Stomach (tissue), 8 donors: ENCODE measurements at regions not wholly inside any gene's neighbourhood (a gene's known extent, or its start where the extent isn't known, plus 50 kb on each side); places are given as distances from the start of the nearest gene placed in this dataset.
"Not testable (repeated sequence)": the region's sequence is repeated elsewhere in the genome, so short reads cannot be mapped to it uniquely, and the experiment has no call there.

ENCODE experiments used
- DNase-seq, 2 donors: peaks; one replicate each; pipeline versions ENCODE4 v3.0.0 to v3.0.0-alpha.2; 2013 to 2019
- H3K27ac ChIP-seq, 5 donors: fragments of 200-600 bp in 4 of 5; sonication (generic) in 4 of 5; one replicate each; pipeline ENCODE4 v1.5.1; 2013 to 2019; ENCODE audit warnings: mild to moderate bottlenecking in 1 of 5, moderate library complexity in 1 of 5
- H3K27me3 ChIP-seq, 3 donors: fragments of 200-600 bp; sonication (generic); one replicate each; pipeline ENCODE4 v1.5.1; 2017 to 2019; ENCODE audit warnings: mixed run types in 1 of 3
- H3K36me3 ChIP-seq, 4 donors: fragments of 200-600 bp; sonication (generic); 1 replicate in 3 of 4; 2 replicates in 1 of 4; pipeline ENCODE4 v1.5.1; 2016 to 2019
- H3K4me1 ChIP-seq, 4 donors: fragments of 200-600 bp; sonication (generic); one replicate each; pipeline ENCODE4 v1.5.1; 2016 to 2019
- H3K4me3 ChIP-seq, 4 donors: fragments of 200-600 bp; sonication (generic) in 3 of 4; one replicate each; pipeline ENCODE4 v1.5.1; 2016 to 2019; ENCODE audit warnings: mild to moderate bottlenecking in 1 of 4
- H3K9me3 ChIP-seq, 4 donors: fragments of 200-600 bp; sonication (generic); one replicate each; pipeline ENCODE4 v1.5.1; 2016 to 2019
- CTCF ChIP-seq, 7 experiments: fragments of 450-650 bp in 4 of 7; fragments of 200-600 bp in 3 of 7; sonication (generic) in 3 of 7; IDR thresholded peaks; one replicate each; pipeline ENCODE4 v1.5.1; 2016 to 2019; ENCODE audit warnings: antibody characterized with exemption in 7 of 7, control low read depth in 2 of 7, mild to moderate bottlenecking in 1 of 7
- EP300 ChIP-seq: sonication (generic); formaldehyde crosslinking; IDR thresholded peaks from one replicate; pipeline ENCODE4 v1.6.1; 2017; ENCODE audit warnings: antibody characterized with exemption
- POLR2A ChIP-seq, 4 donors: fragments of 450-650 bp; IDR thresholded peaks; one replicate each; pipeline ENCODE4 v1.6.1; 2016; ENCODE audit warnings: antibody characterized with exemption in 4 of 4, control low read depth in 2 of 4, mild to moderate bottlenecking in 1 of 4, moderate library complexity in 1 of 4
- POLR2AphosphoS5 ChIP-seq, 3 donors: sonication (generic); formaldehyde crosslinking; IDR thresholded peaks; one replicate each; pipeline ENCODE4 v1.6.1; 2016; ENCODE audit warnings: antibody characterized with exemption in 3 of 3
- WGBS, 5 donors: extraction: QIAGEN DNeasy Blood & Tissue Kit in 3 of 5; methylation state at CpG; one replicate each; pipeline versions ENCODE4 v1.1.5 to v1.1.7; 2013 to 2018; 5-methylcytosine and 5-hydroxymethylcytosine counted together
- intact Hi-C: fragments of 100-400 bp; cut with DNase I; formaldehyde crosslinking; loops from one replicate; pipeline ENCODE4 v1.15.1; 2023; ENCODE audit warnings: low total_unique reads
- donor health status: healthy with polysubstance abuse.
- donor health status: Bipolar disorder and iron deficiency.
- donor health status: healthy.

DNA sequence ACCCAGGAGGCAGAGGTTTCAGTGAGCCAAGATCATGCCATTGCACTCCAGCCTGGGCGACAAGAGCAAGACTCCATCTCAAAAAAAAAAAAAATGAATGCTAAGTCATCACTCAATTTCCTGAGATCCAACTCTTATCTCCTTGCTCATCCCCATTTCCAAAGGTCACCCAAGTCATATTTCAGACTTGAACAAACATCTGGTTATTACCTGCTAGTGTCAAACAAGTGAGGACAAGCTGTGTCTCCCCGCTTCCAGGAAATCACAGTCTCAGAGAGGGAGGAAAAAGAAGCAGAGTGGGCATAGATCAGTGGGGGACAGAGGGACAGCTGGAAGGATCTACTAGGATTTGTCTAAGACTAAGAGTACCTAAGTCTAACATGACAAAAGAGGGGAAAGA lies 147.5 kb upstream of the FUNDC1 start:
- Histone ChIP-seq H3K9me3 (no peaks in the 10 kb centered on the region), H3K36me3 (no peaks in the 10 kb centered on the region), H3K27me3 (no peaks in the 10 kb centered on the region), H3K4me3 (no peak overlapping the region), H3K4me1 (peaks cover 0 to 11% (median 9%) of the 10 kb centered on the region in 4 donors), H3K27ac (no peak overlapping the region)
- WGBS, 5 donors, result 86 to 100% (median 95%) methylated on average over 2 of the region's 2 CpGs
- intact Hi-C loops, result no loop called here
- no peak for DNase-seq
- TF ChIP-seq POLR2AphosphoS5 (IDR thresholded peaks at IDR 0.05) (no peak), EP300 (no peak)

DNA sequence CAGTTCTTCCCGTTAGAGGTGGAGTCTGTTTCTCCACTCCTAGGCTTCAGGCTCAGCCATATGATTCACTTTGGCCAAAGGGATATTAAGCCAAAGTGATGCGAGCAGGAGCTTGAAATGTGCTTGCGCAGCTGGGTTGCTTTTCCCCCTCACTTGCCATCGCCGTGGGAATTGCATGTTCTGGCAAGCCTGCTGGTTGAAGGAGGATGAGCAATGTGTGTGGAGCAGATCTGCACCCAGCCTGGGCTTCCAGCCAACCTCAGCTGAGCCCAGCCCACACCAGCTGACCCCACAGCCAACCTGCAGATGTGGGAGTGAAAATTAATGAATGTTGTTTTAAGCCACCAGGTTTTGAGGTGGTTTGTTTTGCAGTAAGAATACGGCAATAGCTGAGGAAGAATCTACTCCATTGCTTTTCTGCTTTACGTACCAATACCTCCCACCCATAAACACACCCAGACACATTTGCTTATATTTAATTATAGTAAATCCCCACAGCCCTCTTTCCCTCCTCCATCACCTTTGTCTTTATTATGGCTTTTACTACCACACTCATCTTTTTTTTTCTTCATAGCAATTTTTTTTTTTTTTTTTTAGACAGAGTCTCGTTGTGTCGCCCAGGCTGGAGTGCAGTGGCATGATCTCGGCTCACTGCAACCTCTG lies 132.8 kb upstream of the FUNDC1 start:
- Histone ChIP-seq H3K27me3 (no peaks in the 10 kb centered on the region), H3K9me3 (no peaks in the 10 kb centered on the region), H3K4me1 (no peaks in the 10 kb centered on the region)

GRCh38 chrX:44674906-44675305 lies 132.2 kb upstream of the FUNDC1 start:
- no peak for DNase-seq
- Histone ChIP-seq H3K4me3 (no peak overlapping the region), H3K27me3 (no peaks in the 10 kb centered on the region), H3K36me3 (no peaks in the 10 kb centered on the region), H3K9me3 (no peaks in the 10 kb centered on the region), H3K27ac (no peak overlapping the region), H3K4me1 (no peaks in the 10 kb centered on the region)
- intact Hi-C loops, result no loop called here
- 55 to 73% (median 69%) methylated on average over 2 of the region's 2 CpGs for WGBS, 5 donors
- no peak for TF ChIP-seq CTCF (IDR thresholded peaks at IDR 0.05)
- TF ChIP-seq POLR2A (IDR thresholded peaks at IDR 0.05), result no peak
- TF ChIP-seq POLR2AphosphoS5 (IDR thresholded peaks at IDR 0.05), result no peak
- no peak for TF ChIP-seq EP300

More for the DNA sequence above, 132.8 kb upstream of the FUNDC1 start:
- peak in 1 of 2 donors; percentile 78 for DNase-seq
- H3K36me3 ChIP-seq, result no peaks in the 10 kb centered on the region
- 45 to 72% (median 71%) methylated on average over 6 to 10 of the region's 10 CpGs for WGBS, 5 donors
- intact Hi-C loops, result no loop called here
- no peak overlapping the region for H3K27ac ChIP-seq
- no peak overlapping the region for H3K4me3 ChIP-seq
- TF ChIP-seq EP300 (no peak), POLR2AphosphoS5 (IDR thresholded peaks at IDR 0.05) (no peak), POLR2A (IDR thresholded peaks at IDR 0.05) (no peak), CTCF (IDR thresholded peaks at IDR 0.05) (no peak)

GRCh38 chrX:44669626-44670025 lies 127.0 kb upstream of the FUNDC1 start:
- TF ChIP-seq CTCF (IDR thresholded peaks at IDR 0.05), result no peak
- TF ChIP-seq POLR2A (IDR thresholded peaks at IDR 0.05), result no peak
- TF ChIP-seq POLR2AphosphoS5 (IDR thresholded peaks at IDR 0.05), result no peak
- TF ChIP-seq EP300, result no peak
- DNase-seq, result no peak
- Histone ChIP-seq H3K9me3 (no peaks in the 10 kb centered on the region), H3K4me3 (no peak overlapping the region), H3K27ac (no peak overlapping the region), H3K36me3 (no peaks in the 10 kb centered on the region), H3K27me3 (no peaks in the 10 kb centered on the region), H3K4me1 (no peaks in the 10 kb centered on the region)
- 78 to 89% (median 80%) methylated on average over 1 of the region's 1 CpG for WGBS, 5 donors
- intact Hi-C loops, result no loop called here

- intact Hi-C loops, result no loop called here
- TF ChIP-seq CTCF (IDR thresholded peaks at IDR 0.05), result no peak
- TF ChIP-seq POLR2AphosphoS5 (IDR thresholded peaks at IDR 0.05), result no peak
- TF ChIP-seq POLR2A (IDR thresholded peaks at IDR 0.05), result no peak
- TF ChIP-seq EP300, result no peak
- Histone ChIP-seq H3K36me3 (no peaks in the 10 kb centered on the region), H3K4me3 (no peak overlapping the region), H3K27ac (no peak overlapping the region), H3K4me1 (no peaks in the 10 kb centered on the region), H3K27me3 (no peaks in the 10 kb centered on the region), H3K9me3 (no peaks in the 10 kb centered on the region)
- 47 to 73% (median 67%) methylated on average over 3 of the region's 3 CpGs for WGBS, 5 donors
- DNase-seq, result no peak
Observed at GRCh38 chrX:44667771-44668170, 125.1 kb upstream of the FUNDC1 start.

GRCh38 chrX:44657718-44658246 lies 115.1 kb upstream of the FUNDC1 start:
- H3K36me3 ChIP-seq, H3K27me3 ChIP-seq, H3K27ac ChIP-seq, H3K9me3 ChIP-seq, H3K4me3 ChIP-seq, intact Hi-C loops, H3K4me1 ChIP-seq, DNase-seq: not testable (repeated sequence)
- WGBS, 5 donors, result 89 to 97% (median 91%) methylated on average over 3 to 5 of the region's 5 CpGs
